ENCODE measurements at regions not wholly inside any gene's neighbourhood (a gene's known extent, or its start where the extent isn't known, plus 50 kb on each side); places are given as distances from the start of the nearest gene placed in this dataset.

DNA sequence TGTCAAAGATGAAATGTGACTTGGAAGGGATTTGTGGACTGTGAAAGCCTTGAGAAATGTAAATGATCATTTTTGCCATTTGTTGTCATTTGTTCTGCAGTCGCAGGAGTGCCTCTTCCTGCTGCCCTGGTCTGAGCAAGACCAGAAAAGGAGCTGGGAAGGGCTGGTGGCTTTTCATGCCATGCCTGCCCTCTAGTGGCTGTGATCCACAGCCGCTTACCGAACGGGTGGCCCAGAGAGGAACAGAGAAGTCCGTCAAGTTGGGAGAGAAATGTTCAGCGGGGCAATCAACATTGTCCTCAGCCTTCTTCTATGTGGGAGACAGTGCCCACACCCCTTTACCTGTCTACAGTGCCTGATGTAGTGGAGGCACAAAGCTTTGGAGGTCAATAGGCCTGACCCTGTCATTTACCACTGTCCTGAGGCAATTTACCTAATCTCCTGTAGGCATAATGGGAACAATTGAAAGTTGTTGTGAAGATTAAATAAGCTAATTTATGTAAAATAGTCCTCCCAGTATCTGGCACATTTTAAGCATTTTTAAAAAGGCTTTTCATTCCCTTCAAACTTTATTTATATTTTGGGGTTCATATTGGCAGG, 224.5 kb downstream of the B3GLCT start:
- intact Hi-C loops (cut with DNase I), result loop anchor here (2.0 to 10.0 kb wide), 5 partner anchors 187 to 252 kb away; partner anchors contain the start of gene B3GLCT (in 1 of the 4)
- Histone ChIP-seq H3K27ac (ENCODE audit: low read length) (no peak overlapping the region), H3K9me3 (ENCODE audit: control insufficient read depth, low read length) (no peaks in the 10 kb centered on the region), H3K4me3 (ENCODE audit: low read length) (no peak overlapping the region), H3K4me1 (ENCODE audit: control insufficient read depth, insufficient read depth, low read length) (no peaks in the 10 kb centered on the region), H3K27me3 (ENCODE audit: control insufficient read depth, insufficient read depth) (no peaks in the 10 kb centered on the region)
- ATAC-seq, result peak; percentile 94 to 98
- 5% methylated on average over 6 of the region's 6 CpGs for WGBS
- DNase-seq, result peak; percentile 74 to 88 (median 85)

DNA sequence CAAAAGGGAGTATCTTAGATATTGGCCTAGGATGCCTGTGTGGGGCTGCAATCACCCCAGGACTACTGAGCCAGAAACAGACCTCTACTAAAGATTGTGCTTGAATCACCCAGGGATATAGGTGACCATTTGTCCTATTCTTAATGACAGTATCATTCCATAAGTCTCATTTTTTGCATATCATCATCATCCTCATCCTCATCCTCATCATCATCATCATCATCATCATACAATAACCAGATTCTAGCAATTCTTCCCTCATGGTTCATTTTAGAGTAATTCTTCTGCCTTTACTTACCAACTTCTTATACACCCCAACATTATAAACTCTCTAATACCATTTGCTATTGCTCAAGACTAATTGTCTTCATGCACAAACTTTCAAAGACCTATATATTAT, 226.6 kb downstream of the B3GLCT start:
- no peaks in the 10 kb centered on the region for H3K27me3 ChIP-seq (ENCODE audit: control insufficient read depth, insufficient read depth)
- H3K27ac ChIP-seq (ENCODE audit: low read length), result no peak overlapping the region
- intact Hi-C loops (cut with DNase I), result loop anchor here in 2 of 4 donors (10.0 kb wide), 2 partner anchors 192 to 232 kb away; partner anchors contain the start of gene B3GLCT (in 1 of the 2)
- H3K9me3 ChIP-seq (ENCODE audit: control insufficient read depth, low read length), result no peaks in the 10 kb centered on the region
- DNase-seq, result no peak
- H3K4me1 ChIP-seq (ENCODE audit: control insufficient read depth, insufficient read depth, low read length), result no peaks in the 10 kb centered on the region
- H3K4me3 ChIP-seq (ENCODE audit: low read length), result no peak overlapping the region
- ATAC-seq, result no peak

DNA sequence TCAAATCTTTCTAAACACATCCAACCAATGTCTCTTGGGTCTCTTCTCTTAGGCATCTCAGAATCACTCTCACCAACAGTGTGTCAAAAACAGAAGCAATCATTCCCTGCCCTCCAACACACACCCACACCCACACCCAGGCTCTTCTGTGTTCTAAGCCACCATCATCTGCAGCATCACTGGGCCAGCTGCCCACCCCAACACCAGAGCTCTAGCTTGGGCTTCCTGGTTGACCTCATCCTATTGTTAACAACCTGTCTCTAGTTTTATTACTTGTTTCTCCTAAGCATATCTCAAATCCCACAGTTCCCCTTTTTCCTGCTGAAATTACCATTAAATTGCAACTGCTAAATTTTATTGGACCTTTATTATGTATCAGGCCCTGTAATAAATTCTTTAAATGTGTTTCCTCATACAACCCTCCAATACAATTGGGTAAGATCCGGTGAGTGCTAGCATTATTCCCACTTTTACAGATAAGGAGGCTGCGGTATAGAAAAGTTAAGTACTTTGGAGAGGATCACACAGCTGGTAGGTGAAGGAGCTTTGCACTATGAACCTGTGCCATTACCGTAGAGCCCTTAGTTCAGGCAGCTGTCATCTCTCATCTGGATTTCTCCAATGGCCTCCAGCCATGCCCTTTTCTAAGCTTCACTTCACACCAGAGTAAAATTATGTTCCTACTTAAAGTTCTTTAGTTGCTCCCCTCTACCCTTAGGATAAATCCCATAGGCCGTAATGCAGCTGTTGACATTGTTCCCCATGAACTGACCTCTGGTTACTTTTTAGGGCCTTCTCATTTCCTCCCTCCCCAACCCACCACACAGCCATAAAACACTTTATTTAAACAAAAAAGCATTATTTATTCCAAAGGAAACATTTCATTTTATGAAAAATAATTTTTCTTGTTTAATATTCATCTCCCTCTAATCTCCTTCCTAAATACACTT, 227.7 kb downstream of the B3GLCT start:
- Histone ChIP-seq H3K27ac (ENCODE audit: low read length) (no peak overlapping the region), H3K9me3 (ENCODE audit: control insufficient read depth, low read length) (no peaks in the 10 kb centered on the region), H3K4me3 (ENCODE audit: low read length) (no peak overlapping the region), H3K27me3 (ENCODE audit: control insufficient read depth, insufficient read depth) (no peaks in the 10 kb centered on the region), H3K4me1 (ENCODE audit: control insufficient read depth, insufficient read depth, low read length) (no peaks in the 10 kb centered on the region)
- intact Hi-C loops (cut with DNase I), result loop anchor here in 2 of 4 donors (10.0 kb wide), 2 partner anchors 193 to 233 kb away; partner anchors contain the start of gene B3GLCT (in 1 of the 2)
- DNase-seq (no peak), ATAC-seq (no peak)
- 51% methylated on average over 4 of the region's 4 CpGs for WGBS

DNA sequence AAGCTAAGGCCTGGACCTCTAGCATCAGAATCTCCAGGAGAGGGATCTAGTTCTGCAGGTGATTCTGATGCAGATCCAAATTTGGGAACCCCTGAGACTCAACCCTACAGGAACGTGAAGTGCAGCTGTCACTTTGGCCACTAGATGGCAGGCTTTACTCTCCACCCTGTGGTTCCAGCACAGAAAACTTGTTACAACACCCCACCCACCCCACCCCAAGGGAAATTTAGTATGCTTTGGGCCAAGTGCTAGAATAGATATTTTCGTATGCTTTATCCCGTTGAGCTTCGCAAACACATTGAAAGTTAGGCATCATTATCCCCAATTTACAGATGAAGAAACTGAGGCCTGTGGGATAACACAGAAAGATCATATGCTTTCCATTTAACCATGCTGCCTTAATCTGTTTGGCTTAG, 232.0 kb downstream of the B3GLCT start:
- Histone ChIP-seq H3K9me3 (ENCODE audit: control insufficient read depth, low read length) (no peaks in the 10 kb centered on the region), H3K27ac (ENCODE audit: low read length) (no peak overlapping the region), H3K27me3 (ENCODE audit: control insufficient read depth, insufficient read depth) (no peaks in the 10 kb centered on the region), H3K4me1 (ENCODE audit: control insufficient read depth, insufficient read depth, low read length) (no peaks in the 10 kb centered on the region), H3K4me3 (ENCODE audit: low read length) (no peak overlapping the region)
- ATAC-seq, result peak; percentile 57 to 78
- intact Hi-C loops (cut with DNase I), result loop anchor here (2.0 to 10.0 kb wide), 4 partner anchors 309 to 363 kb away; no protein-coding TSS in a partner anchor
- 21% methylated on average over 4 of the region's 4 CpGs for WGBS
- peak; percentile 53 to 83 (median 65) for DNase-seq

DNA sequence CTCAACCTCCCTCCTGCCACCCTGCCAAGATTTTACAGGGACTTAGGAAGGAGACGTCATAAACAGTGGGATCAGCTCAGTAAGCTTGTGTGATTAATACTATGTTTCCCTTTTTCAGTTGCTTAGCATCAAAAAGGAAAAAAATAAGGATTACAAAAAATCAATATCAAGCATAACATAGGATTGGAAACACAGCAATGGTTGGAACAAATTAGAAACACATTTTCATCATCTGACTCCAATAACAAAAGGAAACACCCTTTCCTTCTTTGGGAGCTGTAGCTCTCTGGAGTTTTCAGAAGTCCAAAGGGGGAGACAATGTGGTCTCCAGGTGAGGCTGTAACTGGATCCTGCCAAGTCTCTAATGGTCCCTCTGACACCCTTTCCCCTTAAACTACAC, 233.4 kb downstream of the B3GLCT start:
- Histone ChIP-seq H3K4me3 (ENCODE audit: low read length) (no peak overlapping the region), H3K27me3 (ENCODE audit: control insufficient read depth, insufficient read depth) (no peaks in the 10 kb centered on the region), H3K27ac (ENCODE audit: low read length) (no peak overlapping the region), H3K4me1 (ENCODE audit: control insufficient read depth, insufficient read depth, low read length) (no peaks in the 10 kb centered on the region), H3K9me3 (ENCODE audit: control insufficient read depth, low read length) (no peaks in the 10 kb centered on the region)
- DNase-seq, result no peak
- ATAC-seq, result no peak
- intact Hi-C loops (cut with DNase I), result loop anchor here in 3 of 4 donors (2.0 to 10.0 kb wide), 3 partner anchors 308 to 362 kb away; no protein-coding TSS in a partner anchor
- WGBS, result 59% methylated on average over 1 of the region's 1 CpG

- no peaks in the 10 kb centered on the region for H3K4me1 ChIP-seq (ENCODE audit: control insufficient read depth, insufficient read depth, low read length)
- H3K9me3 ChIP-seq (ENCODE audit: control insufficient read depth, low read length), result no peaks in the 10 kb centered on the region
- DNase-seq, result no peak
- no peak overlapping the region for H3K27ac ChIP-seq (ENCODE audit: low read length)
- no peaks in the 10 kb centered on the region for H3K27me3 ChIP-seq (ENCODE audit: control insufficient read depth, insufficient read depth)
- WGBS, result 88% methylated on average over 7 of the region's 7 CpGs
- intact Hi-C loops (cut with DNase I), result loop anchor here in 3 of 4 donors (2.0 to 10.0 kb wide), 3 partner anchors 307 to 361 kb away; no protein-coding TSS in a partner anchor
- no peak for ATAC-seq
- no peak overlapping the region for H3K4me3 ChIP-seq (ENCODE audit: low read length)
Observed at GRCh38 chr13:31433746-31434145, 234.0 kb downstream of the B3GLCT start.

- WGBS, result 74% methylated on average over 8 of the region's 8 CpGs
- intact Hi-C loops (cut with DNase I), result loop anchor here in 2 of 4 donors (5.0 to 10.0 kb wide), 2 partner anchors 308 to 360 kb away; no protein-coding TSS in a partner anchor
- Histone ChIP-seq H3K27me3 (ENCODE audit: control insufficient read depth, insufficient read depth) (no peaks in the 10 kb centered on the region), H3K27ac (ENCODE audit: low read length) (no peak overlapping the region), H3K4me3 (ENCODE audit: low read length) (no peak overlapping the region), H3K9me3 (ENCODE audit: control insufficient read depth, low read length) (no peaks in the 10 kb centered on the region), H3K4me1 (ENCODE audit: control insufficient read depth, insufficient read depth, low read length) (no peaks in the 10 kb centered on the region)
- DNase-seq (no peak), ATAC-seq (no peak)
Observed at GRCh38 chr13:31434613-31435012, 234.8 kb downstream of the B3GLCT start.

GRCh38 chr13:31435536-31435935, 235.8 kb downstream of the B3GLCT start:
- intact Hi-C loops (cut with DNase I), result loop anchor here in 1 of 4 donors (10.0 kb wide), 1 partner anchor 359 kb away; no protein-coding TSS in a partner anchor
- Histone ChIP-seq H3K27ac (ENCODE audit: low read length) (no peak overlapping the region), H3K4me3 (ENCODE audit: low read length) (no peak overlapping the region), H3K4me1 (ENCODE audit: control insufficient read depth, insufficient read depth, low read length) (no peaks in the 10 kb centered on the region), H3K9me3 (ENCODE audit: control insufficient read depth, low read length) (no peaks in the 10 kb centered on the region), H3K27me3 (ENCODE audit: control insufficient read depth, insufficient read depth) (no peaks in the 10 kb centered on the region)
- no peak for DNase-seq
- 86% methylated on average over 4 of the region's 4 CpGs for whole genome bisulfite sequencing
- no peak for ATAC-seq

- H3K4me1 ChIP-seq (ENCODE audit: control insufficient read depth, insufficient read depth, low read length), result no peaks in the 10 kb centered on the region
- no peaks in the 10 kb centered on the region for H3K27me3 ChIP-seq (ENCODE audit: control insufficient read depth, insufficient read depth)
- no peak overlapping the region for H3K4me3 ChIP-seq (ENCODE audit: low read length)
- ATAC-seq (no peak), DNase-seq (no peak)
- intact Hi-C loops (cut with DNase I), result loop anchor here in 1 of 4 donors (10.0 kb wide), 1 partner anchor 358 kb away; no protein-coding TSS in a partner anchor
- no peak overlapping the region for H3K27ac ChIP-seq (ENCODE audit: low read length)
- H3K9me3 ChIP-seq (ENCODE audit: control insufficient read depth, low read length), result no peaks in the 10 kb centered on the region
- WGBS, result 78% methylated on average over 5 of the region's 5 CpGs
Observed at GRCh38 chr13:31436478-31436877, 236.7 kb downstream of the B3GLCT start.

DNA sequence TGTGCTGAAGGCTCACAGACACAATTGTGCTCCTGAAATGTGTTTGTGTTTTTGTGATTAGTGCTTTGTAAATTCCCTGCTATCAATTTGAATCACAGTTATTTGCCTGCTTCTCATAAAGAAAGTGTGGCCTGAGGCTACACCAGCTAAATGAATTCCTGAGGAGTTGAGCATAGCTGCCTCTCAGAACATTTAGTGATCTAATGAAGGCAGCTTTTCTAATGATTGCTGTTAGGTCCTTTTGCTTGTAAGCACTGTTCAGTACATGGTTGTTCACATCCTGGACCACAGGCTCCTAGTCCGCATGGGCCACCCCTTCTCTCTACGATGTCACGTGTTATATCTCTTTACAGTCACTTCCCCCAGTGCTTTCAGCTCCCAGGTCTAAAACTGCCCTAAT, 238.2 kb downstream of the B3GLCT start:
- no peak for DNase-seq
- H3K4me1 ChIP-seq (ENCODE audit: control insufficient read depth, insufficient read depth, low read length), result no peaks in the 10 kb centered on the region
- intact Hi-C loops (cut with DNase I), result loop anchor here in 1 of 4 donors (10.0 kb wide), 1 partner anchor 357 kb away; no protein-coding TSS in a partner anchor
- ATAC-seq, result no peak
- H3K9me3 ChIP-seq (ENCODE audit: control insufficient read depth, low read length), result no peaks in the 10 kb centered on the region
- no peak overlapping the region for H3K27ac ChIP-seq (ENCODE audit: low read length)
- H3K4me3 ChIP-seq (ENCODE audit: low read length), result no peak overlapping the region
- no peaks in the 10 kb centered on the region for H3K27me3 ChIP-seq (ENCODE audit: control insufficient read depth, insufficient read depth)
- 85% methylated on average over 3 of the region's 3 CpGs for WGBS
